Neural progenitor cell (in vitro differentiated cells): ENCODE measurements at regions not wholly inside any gene's neighbourhood (a gene's known extent, or its start where the extent isn't known, plus 50 kb on each side); places are given as distances from the start of the nearest gene placed in this dataset.
A peak's percentile ranks its signal among the peaks of the same experiment; 100 is the strongest.

ENCODE experiments used
- DNase-seq: peaks from one replicate; pipeline ENCODE4 v3.0.0-alpha.2; 2016; ENCODE audit warnings: low spot score
- H2AFZ ChIP-seq: fragments of 200-600 bp; sonication (generic); replicated peaks from 2 replicates; pipeline ENCODE4 v1.6.1; 2016; ENCODE audit warnings: antibody characterized with exemption
- H3F3A ChIP-seq: fragments of 200-600 bp; sonication (generic); 2 replicates; pipeline ENCODE4 v1.6.1; 2016; ENCODE audit warnings: antibody characterized with exemption, low read depth
- H3K27ac ChIP-seq: fragments of 200-600 bp; sonication (generic); 2 replicates; pipeline ENCODE4 v1.5.1; 2016; ENCODE audit warnings: mild to moderate bottlenecking
- H3K27me3 ChIP-seq: fragments of 200-600 bp; sonication (generic); 2 replicates; pipeline ENCODE4 v1.6.1; 2016; ENCODE audit warnings: mild to moderate bottlenecking, moderate library complexity
- H3K36me3 ChIP-seq: fragments of 200-600 bp; sonication (generic); 2 replicates; pipeline ENCODE4 v1.5.1; 2016
- H3K4me1 ChIP-seq: fragments of 200-600 bp; sonication (generic); 2 replicates; pipeline ENCODE4 v1.6.1; 2016; ENCODE audit warnings: mixed run types
- H3K4me2 ChIP-seq: fragments of 200-600 bp; sonication (generic); 2 replicates; pipeline ENCODE4 v1.6.1; 2016
- H3K4me3 ChIP-seq: fragments of 200-600 bp; sonication (generic); 2 replicates; pipeline ENCODE4 v1.5.1; 2016
- H3K79me2 ChIP-seq: fragments of 200-600 bp; sonication (generic); 2 replicates; pipeline ENCODE4 v1.6.1; 2016; ENCODE audit warnings: low read depth
- H3K9ac ChIP-seq: fragments of 200-600 bp; sonication (generic); 2 replicates; pipeline ENCODE4 v1.6.1; 2016
- H3K9me3 ChIP-seq: fragments of 200-600 bp; sonication (generic); 2 replicates; pipeline ENCODE4 v1.5.1; 2016; ENCODE audit warnings: low read depth
- H4K20me1 ChIP-seq: fragments of 200-600 bp; sonication (generic); 2 replicates; pipeline ENCODE4 v1.6.1; 2016; ENCODE audit warnings: low read depth
- H3K27ac Mint-ChIP-seq: 3 replicates; pipeline ENCODE4 v1.8.0; 2021; ENCODE audit warnings: mixed read lengths
- H3K27me3 Mint-ChIP-seq: 2 replicates; pipeline ENCODE4 v1.8.0; 2022; ENCODE audit warnings: low read depth, mild to moderate bottlenecking, inconsistent platforms, moderate library complexity, mixed read lengths; ENCODE audit not compliant: insufficient read depth
- H3K36me3 Mint-ChIP-seq: 3 replicates; pipeline ENCODE4 v1.8.0; 2021; ENCODE audit warnings: mixed read lengths
- H3K4me1 Mint-ChIP-seq: 3 replicates; pipeline ENCODE4 v1.8.0; 2021; ENCODE audit warnings: mixed read lengths
- H3K4me3 Mint-ChIP-seq: 3 replicates; pipeline ENCODE4 v1.8.0; 2021; ENCODE audit warnings: mild to moderate bottlenecking, moderate library complexity, mixed read lengths
- H3K9me3 Mint-ChIP-seq: 3 replicates; pipeline ENCODE4 v1.8.0; 2020; ENCODE audit warnings: mixed read lengths
- EZH2 ChIP-seq: fragments of 200-600 bp; sonication (generic); IDR thresholded peaks from 2 replicates; pipeline ENCODE4 v1.6.1; 2017; ENCODE audit warnings: antibody characterized with exemption, mild to moderate bottlenecking, moderate library complexity
- EZH2phosphoT487 ChIP-seq: fragments of 200-600 bp; sonication (generic); IDR thresholded peaks from 2 replicates; pipeline ENCODE4 v1.6.1; 2017; ENCODE audit warnings: antibody characterized with exemption
- TF ChIP-seq, protein P1 (sequence below): fragments of 200-600 bp; sonication (generic); IDR thresholded peaks from 2 replicates; pipeline ENCODE4 v1.5.1; 2017; ENCODE audit warnings: antibody characterized with exemption, mild to moderate bottlenecking

DNA sequence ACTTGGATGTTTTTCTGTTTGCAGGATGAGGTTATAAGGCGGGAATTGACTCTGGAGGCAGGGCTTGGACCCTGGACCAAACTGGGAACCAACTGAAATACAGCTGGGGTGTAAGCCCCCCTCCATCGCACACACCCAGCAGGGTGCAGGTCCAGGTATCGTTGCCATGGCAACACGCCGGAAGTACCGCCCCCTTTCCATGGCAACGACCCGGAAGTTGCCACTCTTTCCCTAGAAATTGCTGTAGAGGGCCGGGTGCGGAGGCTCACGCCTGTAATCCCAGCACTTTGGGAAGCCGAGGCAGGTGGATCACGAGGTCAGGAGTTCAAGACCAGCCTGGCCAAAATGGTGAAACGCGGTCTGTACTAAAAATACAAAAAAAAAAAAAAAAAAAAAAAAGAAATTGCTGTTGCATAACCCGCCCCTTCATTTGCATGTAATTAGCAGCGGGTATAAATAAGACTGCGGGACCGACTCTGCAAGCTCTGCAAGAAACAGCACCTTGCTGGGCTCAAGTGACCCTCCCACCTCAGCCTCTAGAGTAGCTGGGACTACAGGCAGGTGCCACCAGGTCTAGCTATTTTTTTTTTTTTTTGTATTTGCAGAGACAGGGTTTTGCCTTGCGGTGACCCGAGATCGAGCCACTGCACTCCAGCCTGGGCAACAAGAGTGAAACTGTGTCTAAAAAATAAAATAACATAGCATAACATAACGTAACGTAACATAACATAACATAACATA is 139.6 kb downstream of the CRLF2 start:
- Histone ChIP-seq H3F3A (peaks cover 17% of the 10 kb centered on the region), H3K4me1 (peaks cover 10% of the 10 kb centered on the region), H3K4me2 (no peak overlapping the region), H3K4me3 (no peak overlapping the region), H2AFZ (no peak overlapping the region), H3K79me2 (no peaks in the 10 kb centered on the region), H3K27ac (no peak overlapping the region), H3K9me3 (no peaks in the 10 kb centered on the region), H3K27me3 (no peaks in the 10 kb centered on the region), H3K9ac (no peak overlapping the region), H3K36me3 (no peaks in the 10 kb centered on the region), H4K20me1 (no peaks in the 10 kb centered on the region)
- Mint-ChIP-seq H3K36me3 (no peaks in the 10 kb centered on the region), H3K4me1 (peaks cover 16% of the 10 kb centered on the region), H3K9me3 (peaks cover 5% of the 10 kb centered on the region), H3K27me3 (peaks cover 27% of the 10 kb centered on the region), H3K27ac (no peak overlapping the region), H3K4me3 (no peak overlapping the region)
- DNase-seq = peak; percentile 23
- TF ChIP-seq EZH2phosphoT487 = no peak
- TF ChIP-seq, protein P1, sequence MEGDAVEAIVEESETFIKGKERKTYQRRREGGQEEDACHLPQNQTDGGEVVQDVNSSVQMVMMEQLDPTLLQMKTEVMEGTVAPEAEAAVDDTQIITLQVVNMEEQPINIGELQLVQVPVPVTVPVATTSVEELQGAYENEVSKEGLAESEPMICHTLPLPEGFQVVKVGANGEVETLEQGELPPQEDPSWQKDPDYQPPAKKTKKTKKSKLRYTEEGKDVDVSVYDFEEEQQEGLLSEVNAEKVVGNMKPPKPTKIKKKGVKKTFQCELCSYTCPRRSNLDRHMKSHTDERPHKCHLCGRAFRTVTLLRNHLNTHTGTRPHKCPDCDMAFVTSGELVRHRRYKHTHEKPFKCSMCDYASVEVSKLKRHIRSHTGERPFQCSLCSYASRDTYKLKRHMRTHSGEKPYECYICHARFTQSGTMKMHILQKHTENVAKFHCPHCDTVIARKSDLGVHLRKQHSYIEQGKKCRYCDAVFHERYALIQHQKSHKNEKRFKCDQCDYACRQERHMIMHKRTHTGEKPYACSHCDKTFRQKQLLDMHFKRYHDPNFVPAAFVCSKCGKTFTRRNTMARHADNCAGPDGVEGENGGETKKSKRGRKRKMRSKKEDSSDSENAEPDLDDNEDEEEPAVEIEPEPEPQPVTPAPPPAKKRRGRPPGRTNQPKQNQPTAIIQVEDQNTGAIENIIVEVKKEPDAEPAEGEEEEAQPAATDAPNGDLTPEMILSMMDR = no peak
- no peak for TF ChIP-seq EZH2

DNA sequence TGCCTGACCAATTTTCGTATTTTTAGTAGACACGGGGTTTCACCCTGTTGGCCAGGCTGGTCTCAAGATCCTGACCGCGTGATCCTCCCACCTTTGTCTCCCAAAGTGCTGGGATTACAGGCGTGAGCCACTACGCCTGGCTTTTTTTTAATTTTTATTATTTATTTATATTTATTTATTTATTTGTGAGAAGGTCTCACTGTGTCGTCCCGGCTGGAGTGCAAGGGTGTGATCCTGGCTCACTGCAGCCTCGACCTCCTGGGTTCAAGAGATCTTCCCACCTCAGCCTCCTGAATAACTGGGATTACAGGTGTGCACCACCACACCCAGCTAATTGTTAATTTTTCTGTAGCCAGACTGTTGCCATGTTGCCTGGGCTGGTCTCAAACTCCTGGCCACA is 141.1 kb downstream of the CRLF2 start:
- Histone ChIP-seq H3K9me3 (no peaks in the 10 kb centered on the region), H3F3A (peaks cover 6% of the 10 kb centered on the region), H3K4me3 (no peak overlapping the region), H3K79me2 (no peaks in the 10 kb centered on the region), H3K27ac (no peak overlapping the region), H3K36me3 (no peaks in the 10 kb centered on the region), H3K9ac (no peak overlapping the region), H3K4me2 (no peak overlapping the region), H4K20me1 (no peaks in the 10 kb centered on the region), H3K4me1 (no peaks in the 10 kb centered on the region), H2AFZ (no peak overlapping the region), H3K27me3 (no peaks in the 10 kb centered on the region)
- Mint-ChIP-seq H3K9me3 (peaks cover 2% of the 10 kb centered on the region), H3K36me3 (no peaks in the 10 kb centered on the region), H3K27ac (peak overlapping the region; percentile 29), H3K4me1 (peaks cover 3% of the 10 kb centered on the region), H3K27me3 (peaks cover 18% of the 10 kb centered on the region), H3K4me3 (no peak overlapping the region)
- TF ChIP-seq, protein P1 = no peak
- TF ChIP-seq EZH2phosphoT487 = no peak
- no peak for TF ChIP-seq EZH2
- no peak for DNase-seq

DNA sequence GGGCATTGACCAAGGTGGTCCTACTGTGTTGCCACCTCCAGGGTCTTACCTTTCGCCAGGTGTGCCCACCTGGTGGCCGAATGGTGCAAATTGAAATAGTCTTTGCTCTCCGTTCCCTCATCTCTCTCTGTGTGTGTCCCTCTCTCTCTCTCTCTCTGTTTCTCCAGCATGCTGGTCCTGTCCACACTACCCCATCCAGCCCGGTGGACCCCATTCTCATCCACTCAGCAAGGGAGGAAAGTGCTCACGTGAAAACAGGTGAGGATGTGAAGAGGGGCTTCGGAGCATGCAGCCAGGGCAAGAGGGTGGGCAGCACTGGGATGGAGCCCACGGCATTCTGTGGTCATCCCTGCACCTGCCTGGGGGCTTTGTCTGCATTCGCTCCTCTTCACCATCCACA is 150.1 kb downstream of the CRLF2 start:
- H3K4me1 Mint-ChIP-seq = no peaks in the 10 kb centered on the region
- H3K9me3 Mint-ChIP-seq = peaks cover 13% of the 10 kb centered on the region
- Histone ChIP-seq H2AFZ (no peak overlapping the region), H3K4me2 (no peak overlapping the region), H3K36me3 (no peaks in the 10 kb centered on the region), H3K79me2 (no peaks in the 10 kb centered on the region), H3K4me3 (no peak overlapping the region), H3K9ac (no peak overlapping the region), H3K4me1 (no peaks in the 10 kb centered on the region), H3K27me3 (no peaks in the 10 kb centered on the region), H3K9me3 (no peaks in the 10 kb centered on the region), H3F3A (no peaks in the 10 kb centered on the region), H3K27ac (no peak overlapping the region), H4K20me1 (no peaks in the 10 kb centered on the region)
- H3K27ac Mint-ChIP-seq = no peak overlapping the region
- TF ChIP-seq EZH2phosphoT487 = no peak
- TF ChIP-seq, protein P1 = no peak
- TF ChIP-seq EZH2 = no peak
- peaks cover 11% of the 10 kb centered on the region for H3K27me3 Mint-ChIP-seq
- no peak for DNase-seq
- no peaks in the 10 kb centered on the region for H3K36me3 Mint-ChIP-seq
- H3K4me3 Mint-ChIP-seq = no peak overlapping the region
